Activated T-cell treated with anti-CD3 and anti-CD28 coated beads, Interleukin-2, amount 50 U/mL, for 24 hours (primary cell): ENCODE measurements at regions not wholly inside any gene's neighbourhood (a gene's known extent, or its start where the extent isn't known, plus 50 kb on each side); places are given as distances from the start of the nearest gene placed in this dataset.

Source experiments
- DNase-seq: peaks from one replicate; pipeline ENCODE4 v3.0.0-alpha.2; 2020
- H3K27ac Mint-ChIP-seq: 2 replicates; pipeline ENCODE4 v1.8.0; 2020; ENCODE audit warnings: mild to moderate bottlenecking, mixed read lengths
- H3K27me3 Mint-ChIP-seq: 2 replicates; pipeline ENCODE4 v1.8.0; 2020; ENCODE audit warnings: mixed read lengths
- H3K36me3 Mint-ChIP-seq: 2 replicates; pipeline ENCODE4 v1.8.0; 2020; ENCODE audit warnings: low read depth, mixed read lengths
- H3K4me1 Mint-ChIP-seq: 2 replicates; pipeline ENCODE4 v1.8.0; 2020; ENCODE audit warnings: low read depth, mixed read lengths
- H3K4me3 Mint-ChIP-seq: 2 replicates; pipeline ENCODE4 v1.8.0; 2020; ENCODE audit warnings: mild to moderate bottlenecking, moderate library complexity, mixed read lengths
- H3K9me3 Mint-ChIP-seq: 2 replicates; pipeline ENCODE4 v1.8.0; 2020; ENCODE audit warnings: mixed read lengths

GRCh38 chr13:97520061-97520460 lies 86.1 kb downstream of the RAP2A start:
- Mint-ChIP-seq H3K27ac (no peak overlapping the region), H3K36me3 (no peaks in the 10 kb centered on the region), H3K4me1 (no peaks in the 10 kb centered on the region), H3K9me3 (peaks cover 2% of the 10 kb centered on the region), H3K4me3 (no peak overlapping the region), H3K27me3 (peaks cover 20% of the 10 kb centered on the region)
- no peak for DNase-seq

GRCh38 chr13:97520866-97521265 lies 86.9 kb downstream of the RAP2A start:
- Mint-ChIP-seq H3K9me3 (peaks cover 2% of the 10 kb centered on the region), H3K36me3 (no peaks in the 10 kb centered on the region), H3K27me3 (peaks cover 20% of the 10 kb centered on the region), H3K4me3 (no peak overlapping the region), H3K27ac (no peak overlapping the region), H3K4me1 (no peaks in the 10 kb centered on the region)
- DNase-seq, result no peak

GRCh38 chr13:97521726-97522125 lies 87.8 kb downstream of the RAP2A start:
- Mint-ChIP-seq H3K36me3 (no peaks in the 10 kb centered on the region), H3K27me3 (peaks cover 20% of the 10 kb centered on the region), H3K27ac (no peak overlapping the region), H3K4me3 (no peak overlapping the region), H3K9me3 (peaks cover 2% of the 10 kb centered on the region), H3K4me1 (no peaks in the 10 kb centered on the region)
- no peak for DNase-seq

GRCh38 chr13:97522243-97522642 lies 88.3 kb downstream of the RAP2A start:
- DNase-seq, result no peak
- Mint-ChIP-seq H3K4me1 (no peaks in the 10 kb centered on the region), H3K9me3 (peaks cover 2% of the 10 kb centered on the region), H3K27me3 (peaks cover 20% of the 10 kb centered on the region), H3K4me3 (no peak overlapping the region), H3K27ac (no peak overlapping the region), H3K36me3 (no peaks in the 10 kb centered on the region)

- Mint-ChIP-seq H3K27me3 (peaks cover 12% of the 10 kb centered on the region), H3K9me3 (no peaks in the 10 kb centered on the region), H3K4me1 (no peaks in the 10 kb centered on the region), H3K4me3 (no peak overlapping the region), H3K27ac (no peak overlapping the region), H3K36me3 (no peaks in the 10 kb centered on the region)
- no peak for DNase-seq
These were observed 92.6 kb downstream of the RAP2A start for GRCh38 chr13:97526556-97526955.

GRCh38 chr13:97528518-97528917 lies 94.5 kb downstream of the RAP2A start:
- H3K4me1 Mint-ChIP-seq, result no peaks in the 10 kb centered on the region
- H3K27ac Mint-ChIP-seq, result no peak overlapping the region
- DNase-seq, result no peak
- H3K27me3 Mint-ChIP-seq, result peaks cover 5% of the 10 kb centered on the region
- no peak overlapping the region for H3K4me3 Mint-ChIP-seq
- H3K36me3 Mint-ChIP-seq, result no peaks in the 10 kb centered on the region
- H3K9me3 Mint-ChIP-seq, result no peaks in the 10 kb centered on the region

- H3K9me3 Mint-ChIP-seq, result no peaks in the 10 kb centered on the region
- no peak overlapping the region for H3K27ac Mint-ChIP-seq
- peaks cover 5% of the 10 kb centered on the region for H3K27me3 Mint-ChIP-seq
- H3K36me3 Mint-ChIP-seq, result no peaks in the 10 kb centered on the region
- no peak for DNase-seq
- no peak overlapping the region for H3K4me3 Mint-ChIP-seq
- peaks cover 3% of the 10 kb centered on the region for H3K4me1 Mint-ChIP-seq
These were observed 100.6 kb downstream of the RAP2A start for GRCh38 chr13:97534540-97534939.

GRCh38 chr13:97535614-97536013 lies 101.6 kb downstream of the RAP2A start:
- no peaks in the 10 kb centered on the region for H3K36me3 Mint-ChIP-seq
- H3K4me1 Mint-ChIP-seq, result peaks cover 9% of the 10 kb centered on the region
- DNase-seq, result no peak
- H3K4me3 Mint-ChIP-seq, result no peak overlapping the region
- H3K27me3 Mint-ChIP-seq, result peaks cover 5% of the 10 kb centered on the region
- H3K27ac Mint-ChIP-seq, result no peak overlapping the region
- no peaks in the 10 kb centered on the region for H3K9me3 Mint-ChIP-seq

- Mint-ChIP-seq H3K36me3 (no peaks in the 10 kb centered on the region), H3K27ac (no peak overlapping the region), H3K4me1 (peaks cover 9% of the 10 kb centered on the region), H3K9me3 (no peaks in the 10 kb centered on the region), H3K4me3 (no peak overlapping the region), H3K27me3 (peaks cover 3% of the 10 kb centered on the region)
- DNase-seq, result no peak
These were observed 103.1 kb downstream of the RAP2A start for GRCh38 chr13:97537110-97537509.

GRCh38 chr13:97538203-97538602 lies 104.2 kb downstream of the RAP2A start:
- Mint-ChIP-seq H3K36me3 (no peaks in the 10 kb centered on the region), H3K27me3 (peaks cover 6% of the 10 kb centered on the region)

GRCh38 chr13:97539651-97540610 lies 106.0 kb downstream of the RAP2A start:
- H3K9me3 Mint-ChIP-seq, result no peaks in the 10 kb centered on the region
- DNase-seq, result no peak

More at GRCh38 chr13:97538203-97538602, 104.2 kb downstream of the RAP2A start:
- no peak for DNase-seq
- H3K4me1 Mint-ChIP-seq, result peaks cover 9% of the 10 kb centered on the region
- H3K27ac Mint-ChIP-seq, result no peak overlapping the region
- no peaks in the 10 kb centered on the region for H3K9me3 Mint-ChIP-seq
- no peak overlapping the region for H3K4me3 Mint-ChIP-seq

GRCh38 chr13:97540696-97541095 lies 106.7 kb downstream of the RAP2A start:
- Mint-ChIP-seq H3K4me3 (no peak overlapping the region), H3K4me1 (peaks cover 9% of the 10 kb centered on the region), H3K27ac (no peak overlapping the region), H3K27me3 (peaks cover 15% of the 10 kb centered on the region), H3K9me3 (no peaks in the 10 kb centered on the region), H3K36me3 (no peaks in the 10 kb centered on the region)
- no peak for DNase-seq

More at GRCh38 chr13:97539651-97540610, 106.0 kb downstream of the RAP2A start:
- Mint-ChIP-seq H3K4me1 (peaks cover 9% of the 10 kb centered on the region), H3K36me3 (no peaks in the 10 kb centered on the region), H3K27ac (peak overlapping the region; percentile 42), H3K4me3 (no peak overlapping the region), H3K27me3 (peaks cover 14% of the 10 kb centered on the region)

- DNase-seq, result no peak
- Mint-ChIP-seq H3K9me3 (no peaks in the 10 kb centered on the region), H3K4me3 (no peak overlapping the region), H3K27ac (no peak overlapping the region), H3K4me1 (peaks cover 9% of the 10 kb centered on the region), H3K27me3 (peaks cover 23% of the 10 kb centered on the region), H3K36me3 (no peaks in the 10 kb centered on the region)
These were observed 108.2 kb downstream of the RAP2A start for GRCh38 chr13:97542102-97542685.

GRCh38 chr13:97544031-97544765 lies 110.2 kb downstream of the RAP2A start:
- no peak for DNase-seq
- H3K27ac Mint-ChIP-seq, result no peak overlapping the region
- H3K9me3 Mint-ChIP-seq, result no peaks in the 10 kb centered on the region
- H3K4me1 Mint-ChIP-seq, result peaks cover 9% of the 10 kb centered on the region
- H3K27me3 Mint-ChIP-seq, result peaks cover 23% of the 10 kb centered on the region
- no peak overlapping the region for H3K4me3 Mint-ChIP-seq
- H3K36me3 Mint-ChIP-seq, result no peaks in the 10 kb centered on the region
